ENCODE measurements at regions not wholly inside any gene's neighbourhood (a gene's known extent, or its start where the extent isn't known, plus 50 kb on each side); places are given as distances from the start of the nearest gene placed in this dataset.
"Not testable (repeated sequence)": the region's sequence is repeated elsewhere in the genome, so short reads cannot be mapped to it uniquely, and the experiment has no call there.

DNA sequence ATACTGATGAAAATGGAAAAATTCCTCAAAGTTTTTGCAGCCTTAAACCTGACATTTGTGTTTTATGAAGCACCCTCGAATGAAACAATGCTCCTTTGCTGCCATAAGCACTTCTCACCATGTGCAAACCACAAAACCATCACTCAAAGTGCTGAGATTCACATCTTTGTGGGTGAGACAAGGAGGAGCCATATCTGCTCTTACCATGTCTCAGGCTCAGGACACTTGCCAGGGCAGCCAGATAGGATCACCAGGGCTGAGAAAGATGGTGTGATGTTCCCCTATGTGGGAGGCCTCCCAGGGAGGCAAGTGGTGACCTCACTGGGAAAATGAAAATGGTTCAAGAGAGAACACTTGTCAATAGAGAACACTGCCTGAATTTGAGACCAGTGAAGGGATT is 120.4 kb downstream of the CCDC34 start:
- DNase-seq, result no peak

DNA sequence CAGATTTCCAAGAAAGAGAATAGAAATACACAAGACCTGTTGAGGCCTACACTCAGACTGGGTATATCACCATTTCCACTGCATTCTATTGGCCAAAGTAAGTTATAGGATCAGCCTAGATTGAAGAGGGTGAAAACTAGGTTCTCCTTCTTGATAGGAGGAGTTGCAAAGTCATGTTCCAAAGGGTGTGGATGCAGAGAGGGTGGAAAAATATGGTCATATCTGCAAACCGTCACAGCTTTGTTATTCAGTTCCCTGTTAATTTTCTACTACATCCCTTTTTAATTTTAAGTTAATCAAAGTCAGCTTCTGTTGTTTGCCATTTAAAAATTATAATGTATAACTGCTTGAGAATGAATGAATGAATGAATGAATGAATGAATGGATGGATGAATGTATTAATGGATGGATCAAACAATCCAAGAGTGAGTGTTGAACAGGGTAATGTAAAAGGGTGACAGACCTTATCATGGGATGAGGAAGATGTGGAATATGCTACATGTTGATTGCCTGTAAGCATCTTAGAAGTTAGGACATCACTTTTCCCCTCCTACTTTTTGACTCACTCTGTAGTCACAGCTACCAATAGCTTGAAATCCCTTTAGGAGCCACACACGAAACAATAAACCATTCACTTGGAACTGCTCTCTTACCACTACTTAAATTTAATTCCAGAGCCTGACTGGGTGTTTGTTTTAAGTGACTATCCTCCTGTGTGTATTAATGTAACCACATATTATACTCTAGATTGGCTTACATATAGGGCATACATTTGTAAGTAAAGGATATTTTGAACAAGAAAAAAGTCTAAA is 121.5 kb downstream of the CCDC34 start:
- DNase-seq, result no peak

DNA sequence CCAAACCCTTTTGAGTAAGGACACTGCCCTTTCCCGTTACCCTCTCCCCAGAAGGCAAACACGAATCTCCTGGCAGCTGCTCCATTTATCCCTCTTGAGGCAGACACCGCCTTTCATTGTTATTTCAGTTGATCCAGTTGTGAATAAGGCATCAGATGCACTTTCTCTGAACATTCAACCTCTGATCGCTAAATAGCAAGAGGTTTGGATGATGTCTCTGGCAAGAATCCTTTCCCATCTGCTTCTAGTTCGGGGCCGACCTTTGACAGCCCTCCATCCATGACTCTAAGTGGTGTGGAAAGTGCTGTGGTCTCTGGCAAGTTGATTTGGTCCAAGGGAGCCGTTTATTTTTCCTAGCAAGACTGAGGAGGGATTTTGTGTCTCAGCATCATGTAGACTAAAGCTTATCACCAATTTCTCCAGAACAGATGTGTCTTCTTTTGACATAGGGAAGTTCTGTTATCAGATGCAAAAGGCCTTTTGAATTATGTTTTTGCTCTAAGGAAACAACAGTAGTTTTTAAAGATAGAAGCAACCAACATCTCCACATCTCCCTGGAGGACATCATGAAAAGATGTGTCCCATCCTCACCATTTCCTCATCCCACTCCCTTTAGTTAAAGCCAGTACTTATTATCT is 123.6 kb downstream of the CCDC34 start:
- no peak for DNase-seq

DNA sequence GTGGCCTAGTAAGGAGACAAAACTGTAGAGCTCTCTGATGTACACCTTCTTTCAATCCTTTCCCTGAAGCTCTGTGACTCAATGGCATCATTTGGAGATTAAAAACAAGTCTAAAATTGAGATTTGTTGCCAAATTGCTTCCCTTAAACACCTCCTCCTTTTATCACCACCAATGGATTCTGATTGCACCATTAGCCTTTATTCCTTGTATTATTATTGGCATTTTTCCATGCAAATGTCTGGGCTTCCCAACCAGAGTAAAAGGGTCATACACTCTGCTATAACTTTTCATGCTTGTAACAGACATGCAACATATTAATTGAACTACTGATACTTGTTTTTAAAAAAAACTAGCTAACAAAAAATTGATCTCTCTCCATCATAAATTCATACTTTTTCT is 124.2 kb downstream of the CCDC34 start:
- no peak for DNase-seq

DNA sequence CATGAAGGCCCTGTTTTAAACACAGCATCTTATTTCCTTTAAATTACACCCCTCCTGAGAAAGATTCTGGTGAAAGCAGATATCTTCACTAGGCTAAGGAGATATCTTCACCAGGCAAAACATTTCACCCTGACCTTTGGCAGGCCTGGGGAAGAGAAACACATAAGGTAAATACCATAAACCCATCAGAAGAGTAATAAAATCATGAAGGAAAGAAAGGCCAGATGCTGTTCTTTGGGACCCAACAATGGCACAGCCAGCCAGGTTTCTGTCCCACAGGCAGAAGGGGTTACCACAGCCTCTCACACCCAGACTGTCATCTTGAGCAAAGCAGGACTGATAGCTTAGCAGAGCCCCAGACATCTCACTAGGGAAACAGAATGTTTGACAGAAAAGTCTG is 125.4 kb downstream of the CCDC34 start:
- DNase-seq, result no peak

DNA sequence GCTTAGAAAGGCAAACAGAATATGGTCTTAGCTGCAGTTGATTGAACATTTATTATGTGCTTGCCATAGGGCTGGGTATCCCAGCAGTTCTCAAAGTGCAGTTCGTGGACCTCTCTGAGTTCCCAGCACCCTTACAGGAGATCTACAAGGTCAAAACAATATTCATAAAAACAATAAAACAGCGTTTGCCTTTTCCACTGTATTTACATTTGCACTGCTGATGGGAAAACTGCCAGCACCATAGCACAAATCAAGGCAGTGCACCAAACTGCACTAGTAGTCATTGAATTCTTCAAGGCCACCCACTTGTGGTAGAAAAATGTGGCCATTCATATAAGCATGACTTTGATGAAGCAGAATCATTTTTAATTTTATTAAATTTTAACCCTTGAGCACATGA is 128.1 kb downstream of the CCDC34 start:
- no peak for DNase-seq

DNA sequence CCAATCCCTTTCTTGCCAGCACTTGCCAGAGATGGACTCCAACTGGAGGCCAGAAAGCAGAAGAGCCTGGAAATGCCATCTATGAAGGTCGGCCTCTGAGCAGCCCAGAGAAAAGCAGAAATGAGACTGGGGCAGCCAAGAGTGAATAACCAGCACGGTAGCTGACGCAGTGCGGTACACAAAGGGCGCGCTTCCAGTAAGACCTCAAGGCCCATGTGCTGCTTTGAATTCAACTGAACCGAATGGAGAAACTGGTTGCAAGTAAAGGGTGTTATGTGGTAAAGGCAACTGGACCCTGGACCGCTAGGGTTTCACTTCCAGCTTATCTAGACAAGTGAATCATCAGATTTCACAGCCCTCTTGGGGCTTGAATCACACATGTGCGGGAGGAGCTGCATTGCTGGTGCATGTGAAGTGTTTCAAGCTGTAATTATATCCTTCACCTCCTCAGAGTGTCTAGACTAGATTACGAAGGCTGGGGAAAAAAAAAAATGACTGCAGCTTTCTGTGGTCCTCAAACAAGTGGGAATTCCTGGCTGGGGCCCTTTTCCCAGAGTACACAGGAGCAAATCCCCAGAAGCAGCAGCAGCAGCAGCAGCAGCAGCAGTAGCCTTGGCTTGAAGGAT is 128.9 kb downstream of the CCDC34 start:
- no peak for DNase-seq

DNA sequence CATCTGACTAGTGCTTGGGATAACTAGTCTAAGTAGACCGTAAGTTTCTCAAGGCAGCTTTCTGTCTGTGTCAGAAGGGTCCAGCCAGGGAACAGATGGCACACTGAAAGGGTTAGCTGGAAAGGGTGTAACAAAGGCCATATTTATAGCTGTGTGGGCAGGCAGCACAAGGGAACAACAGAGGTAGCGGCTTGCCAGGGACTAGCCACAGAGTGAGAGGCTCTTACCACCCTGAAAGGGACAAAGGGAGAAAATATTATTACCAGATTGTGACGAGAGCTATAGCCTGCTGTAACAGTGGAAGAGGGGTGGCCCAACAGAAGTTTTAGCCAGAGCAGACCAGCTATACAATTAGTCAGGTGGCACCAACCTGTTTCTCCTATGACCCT is 129.4 kb downstream of the CCDC34 start:
- no peak for DNase-seq

DNA sequence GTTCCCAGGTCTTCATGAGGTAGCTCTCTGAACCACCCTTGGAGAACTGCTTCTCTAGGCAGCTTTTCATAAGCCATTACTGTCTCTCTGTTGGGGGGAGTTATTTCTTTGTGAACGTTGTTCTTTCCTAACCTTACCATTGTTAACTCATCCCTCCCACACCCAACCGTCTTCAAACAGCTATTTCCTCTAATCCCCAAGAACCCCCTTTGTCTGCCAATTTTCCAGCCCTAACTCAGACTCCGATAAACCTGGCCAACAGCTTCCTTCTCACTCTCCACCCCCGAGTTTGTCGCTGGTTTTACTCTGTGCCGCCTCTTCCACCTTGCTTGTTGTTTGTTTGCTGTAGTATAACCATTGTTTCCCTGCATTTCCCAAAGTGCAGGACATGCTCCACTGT is 131.5 kb downstream of the CCDC34 start:
- no peak for DNase-seq

DNA sequence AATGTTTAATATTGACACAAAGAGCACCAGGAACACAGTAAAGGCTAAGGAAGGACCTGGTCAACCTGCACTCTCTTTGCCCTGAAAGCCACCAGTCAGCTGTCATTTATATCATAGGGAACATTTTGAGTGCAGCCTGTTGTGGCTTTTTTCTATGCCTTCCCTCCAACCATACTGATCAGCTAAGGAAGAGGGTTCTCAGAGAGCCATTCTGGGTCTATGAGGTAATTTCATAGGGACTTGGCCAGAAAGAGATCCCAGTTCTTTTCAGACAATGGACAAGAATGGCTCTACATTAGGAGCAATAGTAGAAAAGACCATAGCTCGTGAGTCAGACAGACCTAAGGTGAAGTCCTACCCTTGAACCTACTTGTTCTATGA is 132.8 kb downstream of the CCDC34 start:
- DNase-seq, result no peak

DNA sequence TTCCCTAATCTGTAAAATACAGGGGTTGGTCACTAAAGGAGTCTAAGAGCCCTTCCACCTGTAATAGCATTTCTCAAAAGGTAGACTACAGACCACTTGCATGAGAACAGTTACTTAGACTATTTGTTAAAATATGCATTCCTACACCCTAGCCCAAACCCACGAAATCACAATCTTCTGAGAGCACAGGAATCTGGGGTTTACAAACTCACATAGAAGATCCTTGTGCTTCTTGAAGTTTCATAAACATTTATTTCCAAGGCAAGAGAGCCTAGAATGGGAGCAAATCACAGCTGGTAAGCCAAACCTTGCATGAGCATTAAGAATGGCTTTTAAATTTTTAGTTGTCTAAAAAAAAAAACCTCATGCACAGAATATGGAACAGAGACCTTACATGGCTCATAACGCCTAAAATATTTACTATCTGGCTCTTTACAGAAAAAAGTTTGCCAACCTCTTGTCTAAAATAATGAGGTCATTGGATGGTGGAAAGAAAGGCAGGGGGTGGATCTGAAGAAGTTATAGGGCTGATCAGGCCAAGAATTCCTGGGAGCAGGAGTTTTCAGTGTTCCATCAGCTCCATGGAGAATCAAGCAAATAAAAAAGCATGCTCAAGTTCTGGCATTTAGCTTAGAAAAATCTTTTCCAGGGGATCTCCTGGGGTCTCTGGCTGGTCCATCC is 133.4 kb downstream of the CCDC34 start:
- DNase-seq, result no peak

DNA sequence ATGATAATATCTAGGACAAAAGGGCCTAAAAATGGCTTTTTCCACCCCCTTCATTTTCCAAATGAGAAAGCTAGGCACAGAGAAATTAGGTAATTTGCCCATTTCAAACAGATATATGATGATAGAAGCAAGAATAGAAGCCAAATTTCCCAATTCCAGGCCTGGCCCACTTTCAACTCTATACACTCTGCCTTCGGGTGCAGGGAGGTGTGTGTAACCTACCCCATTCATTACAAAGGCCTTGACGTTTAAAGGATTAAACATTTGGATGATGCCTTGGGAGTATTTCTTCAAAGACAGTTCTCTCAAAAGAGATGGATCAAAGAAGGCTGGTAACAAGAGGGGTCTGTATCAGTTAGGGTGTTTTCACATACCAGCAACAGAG is 134.1 kb downstream of the CCDC34 start:
- DNase-seq, result no peak

DNA sequence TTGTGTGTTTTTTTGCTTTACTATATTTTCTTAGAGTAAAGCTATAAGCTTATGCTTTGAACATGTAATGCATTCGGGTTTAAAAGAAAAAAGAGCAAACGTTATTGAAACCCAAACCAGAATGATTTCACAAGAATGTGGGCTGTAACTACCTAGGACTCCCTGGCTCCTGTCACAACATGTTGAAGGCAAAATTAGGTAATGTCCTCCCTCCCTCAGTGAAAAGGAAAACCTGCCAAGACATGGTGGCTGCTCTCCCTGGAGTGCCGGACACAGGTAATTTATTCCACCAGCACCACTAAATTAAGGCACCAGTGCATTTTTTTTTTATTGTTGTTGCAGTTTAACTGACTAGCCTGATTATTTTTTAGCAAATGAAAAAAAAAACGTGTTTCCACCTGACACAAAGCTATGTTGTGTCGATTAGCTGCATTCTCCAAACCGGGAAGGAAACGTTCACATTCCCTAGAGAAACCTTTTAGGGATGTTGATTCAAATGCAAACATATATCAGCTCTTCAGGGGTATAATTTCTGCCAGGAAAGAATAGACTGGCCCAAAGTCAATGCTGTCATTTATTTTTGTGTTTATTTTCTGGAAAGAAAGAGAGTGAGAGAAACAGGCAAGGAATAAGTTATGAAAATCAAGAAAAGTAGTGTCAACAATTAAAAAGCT is 134.6 kb downstream of the CCDC34 start:
- DNase-seq, result no peak

DNA sequence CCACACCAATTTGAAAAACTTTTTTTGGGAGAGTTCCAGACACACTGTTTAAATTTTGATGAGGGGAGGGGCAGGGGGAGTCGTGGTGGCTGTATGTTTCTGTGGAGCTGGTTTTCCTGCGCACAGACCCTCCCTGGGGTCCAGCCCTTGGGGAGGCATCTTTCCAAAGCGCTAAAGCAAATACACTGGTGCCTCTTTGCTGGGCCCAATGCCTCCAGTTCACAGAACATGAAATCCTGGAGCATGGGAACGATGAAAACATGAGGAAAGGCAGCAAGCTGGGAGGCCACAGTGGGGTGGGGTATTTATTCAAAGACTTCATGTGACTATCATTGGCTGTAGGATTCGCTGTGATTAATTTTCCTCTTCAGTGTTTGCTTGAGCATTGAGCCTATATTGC is 135.3 kb downstream of the CCDC34 start:
- DNase-seq, result no peak

DNA sequence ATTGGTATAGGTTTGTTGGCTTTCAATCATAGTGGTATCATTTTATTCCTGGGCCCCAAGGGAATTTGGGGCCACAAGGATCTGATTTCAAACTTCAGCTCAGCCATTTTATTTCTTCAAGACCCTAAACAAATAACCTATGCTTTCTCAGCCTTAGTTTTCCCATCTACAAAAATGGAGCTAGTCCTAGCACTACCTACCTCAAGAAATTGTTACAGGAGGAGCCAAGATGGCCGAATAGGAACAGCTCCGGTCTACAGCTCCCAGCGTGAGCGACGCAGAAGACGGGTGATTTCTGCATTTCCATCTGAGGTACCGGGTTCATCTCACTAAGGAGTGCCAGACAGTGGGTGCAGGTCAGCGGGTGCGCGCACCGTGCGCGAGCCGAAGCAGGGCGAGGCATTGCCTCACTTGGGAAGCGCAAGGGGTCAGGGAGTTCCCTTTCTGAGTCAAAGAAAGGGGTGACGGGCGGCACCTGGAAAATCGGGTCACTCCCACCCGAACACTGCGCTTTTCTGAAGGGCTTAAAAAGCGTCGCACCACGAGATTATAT is 143.5 kb downstream of the CCDC34 start:
- not testable (repeated sequence) for DNase-seq

DNA sequence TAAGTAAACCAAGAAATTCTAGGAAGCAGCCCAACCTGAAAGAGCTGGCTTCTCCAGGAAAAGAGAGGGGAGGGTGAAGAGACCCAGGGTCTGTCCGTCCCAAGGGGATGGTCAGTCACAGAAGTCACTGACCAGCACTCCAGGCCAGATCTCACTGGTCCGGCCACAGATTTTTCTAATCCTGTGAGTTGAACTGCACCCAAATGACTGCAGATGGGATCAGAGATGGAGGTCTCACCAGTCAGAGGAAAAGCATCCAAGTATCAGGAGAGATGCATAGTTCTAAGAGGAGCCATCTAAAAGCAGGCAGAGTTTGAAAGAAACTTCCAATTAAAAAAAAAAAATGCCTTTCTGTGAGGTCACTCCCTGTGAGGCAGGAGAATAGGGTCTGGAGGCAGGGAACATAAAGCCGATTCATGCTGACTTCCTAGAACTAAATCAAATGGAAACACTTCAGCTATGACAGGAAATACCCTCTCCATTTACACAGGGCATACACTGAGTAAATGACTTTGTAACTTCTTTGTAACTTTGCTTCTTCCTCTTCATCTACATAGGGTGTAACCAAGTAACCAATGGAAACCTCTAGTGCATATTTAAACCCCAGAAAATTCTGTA is 144.5 kb downstream of the CCDC34 start:
- DNase-seq, result no peak

DNA sequence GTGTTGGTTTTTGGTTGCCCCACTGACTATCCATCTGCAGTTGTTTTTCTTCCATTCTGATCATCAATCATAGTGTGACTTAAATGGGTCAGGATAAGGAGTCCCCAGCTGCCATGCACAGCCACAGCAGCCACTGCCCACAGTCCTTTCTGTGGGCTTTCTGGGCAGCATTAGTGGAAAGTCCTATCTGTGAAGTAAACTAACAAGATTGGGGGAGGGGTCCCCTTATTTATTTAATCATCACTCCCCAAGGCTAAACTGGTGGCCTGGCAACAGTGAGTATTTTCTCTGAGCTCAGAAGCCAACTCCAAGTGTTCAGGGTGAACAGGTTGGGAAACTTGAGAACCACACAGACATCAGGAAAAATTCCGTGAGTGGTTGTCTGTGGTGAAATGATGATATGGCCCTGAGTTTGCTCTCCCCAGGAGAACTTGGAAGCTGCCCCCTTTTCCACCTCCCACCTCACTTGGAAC is 145.0 kb downstream of the CCDC34 start:
- DNase-seq, result no peak

DNA sequence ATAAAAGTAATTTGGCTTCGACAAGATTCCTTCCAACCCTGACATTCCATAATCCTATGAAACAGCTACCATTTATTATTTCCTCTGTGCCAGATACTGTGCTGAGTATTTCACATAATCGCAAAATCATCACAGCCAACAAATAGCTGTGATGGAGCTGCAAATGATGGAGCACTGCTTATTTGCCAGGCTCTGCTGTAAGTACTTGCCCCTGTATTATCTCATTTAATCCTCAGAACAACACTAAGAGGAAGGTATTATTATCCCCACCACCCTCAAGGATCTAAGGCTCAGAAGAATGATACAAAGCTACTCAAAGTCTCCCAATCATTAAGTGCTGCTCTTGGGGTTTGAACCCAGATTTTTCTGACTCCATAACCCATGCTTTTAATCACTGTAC is 145.5 kb downstream of the CCDC34 start:
- no peak for DNase-seq

DNA sequence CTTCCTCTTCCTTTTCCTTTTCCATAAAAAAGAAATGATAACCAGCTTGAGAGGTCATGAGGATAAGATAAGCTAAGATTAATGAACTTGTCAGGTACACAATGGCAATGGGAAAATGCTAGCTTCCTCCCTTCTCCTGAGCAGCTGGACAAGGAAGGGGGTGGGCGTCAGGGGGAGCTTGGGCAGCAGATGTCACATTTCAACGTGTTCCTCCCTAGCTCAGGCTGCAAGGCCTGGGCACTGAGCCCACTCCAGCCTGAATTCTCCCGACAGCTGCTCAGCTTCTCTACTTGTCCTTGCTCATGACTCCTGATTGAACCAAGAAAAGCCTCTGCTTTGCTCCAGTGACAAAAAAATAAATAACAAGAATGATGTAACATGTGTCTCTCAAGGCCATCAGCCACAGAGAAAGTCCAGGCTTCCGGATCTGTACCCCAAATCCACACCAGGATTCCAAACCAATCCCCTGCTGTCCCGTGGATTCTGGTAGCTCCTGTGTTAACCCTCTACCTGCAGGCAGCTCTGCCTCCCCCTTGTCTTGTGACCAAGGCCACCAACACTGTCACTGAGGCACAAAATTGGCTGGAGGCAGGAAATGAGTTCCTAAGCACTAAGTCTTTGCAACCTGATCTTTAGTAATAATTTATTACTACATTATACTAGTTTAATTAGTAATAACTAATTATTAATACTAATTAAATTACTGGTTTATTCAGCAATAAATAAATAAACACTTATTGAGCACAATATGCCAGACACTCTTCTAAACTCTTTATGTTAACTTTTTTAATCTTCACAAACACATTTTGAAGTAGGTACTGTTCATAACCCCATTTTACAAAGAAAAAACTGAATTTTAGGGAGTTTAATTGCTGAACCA is 146.5 kb downstream of the CCDC34 start:
- peak; percentile 73 for DNase-seq

DNA sequence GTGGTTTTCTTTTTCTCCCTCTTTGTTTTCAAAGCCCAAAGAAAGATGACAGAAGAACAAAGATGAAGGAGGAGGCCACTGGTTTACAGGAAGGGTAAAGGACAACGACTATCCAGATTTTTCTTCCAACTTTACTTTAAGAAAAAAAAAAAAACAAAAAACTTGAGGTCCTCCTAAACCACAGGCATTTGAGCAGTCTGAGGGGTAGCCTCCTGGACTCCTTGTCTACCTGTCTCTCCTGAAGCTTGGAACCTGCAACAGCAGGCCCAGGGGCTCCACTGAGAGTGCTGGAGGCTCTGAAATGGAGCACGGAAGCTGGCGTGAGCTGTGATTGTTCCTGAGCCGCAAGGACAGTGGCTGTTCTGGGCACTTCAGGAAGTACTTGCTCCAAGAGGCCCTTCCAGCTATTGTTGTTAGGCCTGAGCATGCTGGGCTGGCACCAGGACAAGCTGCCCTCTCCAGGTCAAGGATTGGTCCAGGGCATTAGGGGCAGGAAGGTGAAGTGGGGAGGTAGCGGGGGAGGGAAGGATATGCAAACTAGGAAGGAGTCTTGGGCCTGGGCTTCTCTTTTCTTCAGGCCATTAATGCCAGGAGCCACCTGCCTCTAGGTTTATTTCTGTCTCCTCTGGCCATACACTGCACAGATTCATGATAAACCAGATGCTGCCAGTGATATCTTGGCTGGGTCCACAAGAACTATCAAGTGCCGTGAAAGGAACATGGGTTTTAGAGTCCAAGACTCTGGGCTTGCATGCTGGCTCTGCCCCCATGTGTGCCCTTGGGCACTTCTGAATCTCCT is 147.3 kb downstream of the CCDC34 start:
- DNase-seq, result no peak
